Skin epidermis (tissue), 12 donors: ENCODE measurements at regions not wholly inside any gene's neighbourhood (a gene's known extent, or its start where the extent isn't known, plus 50 kb on each side); places are given as distances from the start of the nearest gene placed in this dataset.

Experiments used
- H3K27ac ChIP-seq, 21 experiments: fragments of 200-600 bp; sonication (generic) in 11 of 21; one replicate each; pipeline ENCODE4 v1.5.0; 2020; ENCODE audit warnings: mild to moderate bottlenecking in 3 of 21, inconsistent platforms in 2 of 21, moderate library complexity in 2 of 21
- H3K4me3 ChIP-seq, 7 experiments: fragments of 200-600 bp; sonication (generic) in 2 of 7; one replicate each; pipeline ENCODE4 v1.5.0; 2020; ENCODE audit warnings: inconsistent platforms in 2 of 7, mild to moderate bottlenecking in 2 of 7, moderate library complexity in 1 of 7

GRCh38 chr9:13550519-13550918 is 271.0 kb upstream of the MPDZ start:
- H3K27ac ChIP-seq: no peak overlapping the region
- H3K4me3 ChIP-seq: no peak overlapping the region

- Histone ChIP-seq H3K27ac (no peak overlapping the region), H3K4me3 (no peak overlapping the region)
Measured at GRCh38 chr9:13548535-13548934, 269.0 kb upstream of the MPDZ start.

- Histone ChIP-seq H3K27ac (no peak overlapping the region), H3K4me3 (no peak overlapping the region)
Measured at GRCh38 chr9:13535141-13535540, 255.6 kb upstream of the MPDZ start.

- H3K27ac ChIP-seq: no peak overlapping the region
Measured at GRCh38 chr9:13534006-13534405, 254.5 kb upstream of the MPDZ start.

GRCh38 chr9:13532407-13532806 is 252.9 kb upstream of the MPDZ start:
- H3K27ac ChIP-seq: peak overlapping the region in 1 of 21 experiments; percentile 18
- H3K4me3 ChIP-seq: no peak overlapping the region

More at GRCh38 chr9:13534006-13534405, 254.5 kb upstream of the MPDZ start:
- no peak overlapping the region for H3K4me3 ChIP-seq

GRCh38 chr9:13529321-13530104 is 250.0 kb upstream of the MPDZ start:
- no peak overlapping the region for H3K27ac ChIP-seq

GRCh38 chr9:13524245-13524644 is 244.8 kb upstream of the MPDZ start:
- no peak overlapping the region for H3K27ac ChIP-seq
- no peak overlapping the region for H3K4me3 ChIP-seq

More at GRCh38 chr9:13529321-13530104, 250.0 kb upstream of the MPDZ start:
- H3K4me3 ChIP-seq: no peak overlapping the region

GRCh38 chr9:13520069-13520468 is 240.6 kb upstream of the MPDZ start:
- no peak overlapping the region for H3K4me3 ChIP-seq
- H3K27ac ChIP-seq: no peak overlapping the region

- Histone ChIP-seq H3K4me3 (no peak overlapping the region), H3K27ac (peak overlapping the region in 19 of 21 experiments; percentile 33 to 87 (median 78))
Measured at GRCh38 chr9:13513716-13514444, 234.4 kb upstream of the MPDZ start.

- Histone ChIP-seq H3K27ac (peak overlapping the region in 18 of 21 experiments; percentile 5 to 87 (median 78)), H3K4me3 (no peak overlapping the region)
Measured at GRCh38 chr9:13513286-13513685, 233.8 kb upstream of the MPDZ start.

- H3K4me3 ChIP-seq: no peak overlapping the region
- no peak overlapping the region for H3K27ac ChIP-seq
Measured at GRCh38 chr9:13508681-13509080, 229.2 kb upstream of the MPDZ start.

- H3K4me3 ChIP-seq: no peak overlapping the region
- H3K27ac ChIP-seq: no peak overlapping the region
Measured at GRCh38 chr9:13508086-13508485, 228.6 kb upstream of the MPDZ start.

GRCh38 chr9:13505797-13506196 is 226.3 kb upstream of the MPDZ start:
- Histone ChIP-seq H3K4me3 (no peak overlapping the region), H3K27ac (no peak overlapping the region)

- Histone ChIP-seq H3K27ac (no peak overlapping the region), H3K4me3 (no peak overlapping the region)
Measured at GRCh38 chr9:13503599-13503998, 224.1 kb upstream of the MPDZ start.

- peak overlapping the region in 1 of 21 experiments; percentile 9 for H3K27ac ChIP-seq
- no peak overlapping the region for H3K4me3 ChIP-seq
Measured at GRCh38 chr9:13502484-13502883, 223.0 kb upstream of the MPDZ start.

GRCh38 chr9:13501018-13501417 is 221.5 kb upstream of the MPDZ start:
- Histone ChIP-seq H3K4me3 (no peak overlapping the region), H3K27ac (no peak overlapping the region)

- no peak overlapping the region for H3K4me3 ChIP-seq
- H3K27ac ChIP-seq: no peak overlapping the region
Measured at GRCh38 chr9:13500034-13500433, 220.5 kb upstream of the MPDZ start.

GRCh38 chr9:13493697-13494096 is 214.2 kb upstream of the MPDZ start:
- H3K27ac ChIP-seq: no peak overlapping the region

GRCh38 chr9:13491493-13492424 is 212.3 kb upstream of the MPDZ start:
- no peak overlapping the region for H3K4me3 ChIP-seq
- H3K27ac ChIP-seq: no peak overlapping the region

More at GRCh38 chr9:13493697-13494096, 214.2 kb upstream of the MPDZ start:
- no peak overlapping the region for H3K4me3 ChIP-seq

GRCh38 chr9:13491138-13491492 is 211.6 kb upstream of the MPDZ start:
- H3K4me3 ChIP-seq: no peak overlapping the region
- H3K27ac ChIP-seq: no peak overlapping the region
